GM18507 (cell line): ENCODE measurements at regions not wholly inside any gene's neighbourhood (a gene's known extent, or its start where the extent isn't known, plus 50 kb on each side); places are given as distances from the start of the nearest gene placed in this dataset.

Experiments
- DNase-seq: peaks from one replicate; pipeline ENCODE4 v3.0.0; 2011; ENCODE audit warnings: low read depth; ENCODE audit not compliant: insufficient read length; ENCODE audit errors: extremely low spot score
- FAIRE-seq: peaks from 2 replicates; lab custom pipeline; 2011; peaks lifted over from hg19 to GRCh38; lab: Jason Lieb, UNC

GRCh38 chr4:1516881-1517480 lies 110.7 kb upstream of the NKX1-1 start:
- no peak for DNase-seq
- FAIRE-seq = no peak

- FAIRE-seq = no peak
- no peak for DNase-seq
Observed at GRCh38 chr4:1516261-1516660, 110.0 kb upstream of the NKX1-1 start.

- no peak for DNase-seq
- FAIRE-seq = no peak
Observed at GRCh38 chr4:1515763-1516162, 109.5 kb upstream of the NKX1-1 start.

- FAIRE-seq (no peak), DNase-seq (no peak)
Observed at GRCh38 chr4:1515156-1515555, 108.9 kb upstream of the NKX1-1 start.

- DNase-seq (no peak), FAIRE-seq (no peak)
Observed at GRCh38 chr4:1514612-1515011, 108.4 kb upstream of the NKX1-1 start.

- DNase-seq (no peak), FAIRE-seq (no peak)
Observed at GRCh38 chr4:1513936-1514483, 107.8 kb upstream of the NKX1-1 start.

- FAIRE-seq (no peak), DNase-seq (no peak)
Observed at GRCh38 chr4:1512738-1513660, 106.8 kb upstream of the NKX1-1 start.

- FAIRE-seq = no peak
Observed at GRCh38 chr4:1512051-1512737, 106.0 kb upstream of the NKX1-1 start.

GRCh38 chr4:1511441-1512041 lies 105.3 kb upstream of the NKX1-1 start:
- DNase-seq (no peak), FAIRE-seq (no peak)

More at GRCh38 chr4:1512051-1512737, 106.0 kb upstream of the NKX1-1 start:
- DNase-seq = no peak

GRCh38 chr4:1510931-1511330 lies 104.7 kb upstream of the NKX1-1 start:
- FAIRE-seq (no peak), DNase-seq (no peak)

- FAIRE-seq = no peak
Observed at GRCh38 chr4:1509366-1509765, 103.1 kb upstream of the NKX1-1 start.

GRCh38 chr4:1508161-1509160 lies 102.2 kb upstream of the NKX1-1 start:
- DNase-seq = no peak
- no peak for FAIRE-seq

More at GRCh38 chr4:1509366-1509765, 103.1 kb upstream of the NKX1-1 start:
- DNase-seq = no peak

GRCh38 chr4:1506956-1507721 lies 100.9 kb upstream of the NKX1-1 start:
- no peak for FAIRE-seq
- DNase-seq = no peak

- DNase-seq = no peak
- FAIRE-seq = no peak
Observed at GRCh38 chr4:1505511-1506460, 99.5 kb upstream of the NKX1-1 start.

- DNase-seq = no peak
- FAIRE-seq = no peak
Observed at GRCh38 chr4:1504595-1505500, 98.6 kb upstream of the NKX1-1 start.
